DMS53 treated with DMSO at 0.1 percent for 48 hours (cell line): ENCODE measurements at regions not wholly inside any gene's neighbourhood (a gene's known extent, or its start where the extent isn't known, plus 50 kb on each side); places are given as distances from the start of the nearest gene placed in this dataset.
"Not testable (repeated sequence)": the region's sequence is repeated elsewhere in the genome, so short reads cannot be mapped to it uniquely, and the experiment has no call there.

Experiments used
- DNase-seq: peaks from one replicate; lab custom pipeline; 2025; ENCODE audit not compliant: unreplicated experiment; lab: John Stamatoyannopoulos, UW

DNA sequence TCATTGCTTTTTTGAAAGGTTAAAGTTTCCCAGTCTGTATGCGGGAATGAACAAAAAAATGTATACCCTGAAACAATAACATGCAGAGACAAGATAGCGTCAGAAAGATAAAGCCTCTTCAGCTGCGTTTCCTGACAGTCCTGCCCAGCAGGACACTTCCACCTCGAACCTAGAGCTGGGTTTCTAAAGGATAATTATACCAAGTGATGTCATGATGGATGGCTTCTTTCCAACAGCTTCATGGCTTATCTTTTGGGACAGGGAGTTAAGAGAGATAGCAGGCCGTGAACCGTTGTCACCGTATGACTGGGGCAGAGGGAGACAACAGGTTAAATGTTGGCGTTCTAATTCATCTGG, 267.6 kb upstream of the SGK1 start:
- DNase-seq = no peak

GRCh38 chr6:134584847-134585516, 267.1 kb upstream of the SGK1 start:
- DNase-seq = no peak

GRCh38 chr6:134577998-134578397, 260.1 kb upstream of the SGK1 start:
- DNase-seq = no peak

- no peak for DNase-seq
Observed at GRCh38 chr6:134575221-134575620, 257.3 kb upstream of the SGK1 start.

DNA sequence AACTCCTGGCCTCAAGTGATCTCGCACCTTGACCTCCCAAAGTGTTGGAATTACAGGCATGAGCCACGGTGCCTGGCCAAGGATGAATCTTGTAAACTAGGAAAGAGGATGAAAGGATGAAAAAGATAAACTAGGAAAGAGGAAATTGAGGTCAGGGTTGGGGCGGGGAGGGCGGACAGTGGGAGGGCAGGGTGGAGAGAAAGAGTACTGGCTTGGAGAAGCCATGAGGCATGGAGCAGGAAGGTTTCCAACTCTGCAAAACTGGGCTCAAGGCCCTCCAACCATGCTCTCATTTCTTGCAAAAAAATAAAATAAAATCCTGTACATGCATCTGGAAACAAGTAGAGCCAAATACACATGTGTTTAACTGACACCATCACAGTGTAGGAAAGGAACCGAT, 256.6 kb upstream of the SGK1 start:
- DNase-seq = no peak

GRCh38 chr6:134569996-134570395, 252.1 kb upstream of the SGK1 start:
- not testable (repeated sequence) for DNase-seq

DNA sequence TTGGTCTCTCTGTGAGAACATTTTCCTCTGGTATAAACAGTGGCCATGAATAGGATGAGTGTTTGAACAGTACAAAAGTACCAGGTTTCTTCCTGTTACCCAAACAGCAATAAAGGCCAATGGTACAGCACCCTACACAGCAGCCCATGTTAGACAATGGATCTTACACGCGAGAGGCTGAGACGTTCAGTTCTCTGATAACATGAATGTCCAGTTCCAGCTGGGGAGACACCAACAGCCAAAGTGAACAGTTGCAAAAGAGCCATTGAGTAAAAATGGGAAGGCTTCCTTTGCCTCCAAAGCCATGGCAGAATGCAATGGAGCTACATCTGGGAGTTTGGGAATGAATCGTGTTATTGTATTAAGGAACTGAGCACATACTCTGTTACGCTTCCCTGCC, 246.8 kb upstream of the SGK1 start:
- DNase-seq = peak; percentile 85

GRCh38 chr6:134560019-134560418, 242.1 kb upstream of the SGK1 start:
- DNase-seq = no peak

- DNase-seq = no peak
Observed at GRCh38 chr6:134557509-134557908, 239.6 kb upstream of the SGK1 start.

- DNase-seq = no peak
Observed at GRCh38 chr6:134555672-134556071, 237.8 kb upstream of the SGK1 start.

DNA sequence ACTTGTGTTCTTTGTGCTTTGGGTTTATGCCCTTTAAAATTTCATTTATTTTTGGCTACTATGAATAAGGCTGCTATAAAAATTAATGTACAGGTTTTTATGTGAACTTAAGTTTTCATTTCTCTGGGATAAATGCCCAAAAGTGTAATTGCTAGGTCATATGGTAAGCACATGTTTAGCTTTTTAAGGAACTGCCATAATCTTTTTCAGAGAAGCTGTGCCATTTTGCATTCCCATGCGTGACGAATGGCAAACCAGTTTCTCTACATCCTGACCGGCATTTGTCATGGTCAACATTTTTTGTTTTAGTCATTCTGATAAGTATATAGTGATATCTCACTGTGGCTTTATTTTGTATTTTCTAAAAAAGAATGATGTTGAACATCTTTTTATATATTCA, 236.0 kb upstream of the SGK1 start:
- no peak for DNase-seq

- no peak for DNase-seq
Observed at GRCh38 chr6:134551245-134551960, 233.5 kb upstream of the SGK1 start.

- no peak for DNase-seq
Observed at GRCh38 chr6:134550604-134551003, 232.7 kb upstream of the SGK1 start.

GRCh38 chr6:134549854-134550253, 231.9 kb upstream of the SGK1 start:
- no peak for DNase-seq

DNA sequence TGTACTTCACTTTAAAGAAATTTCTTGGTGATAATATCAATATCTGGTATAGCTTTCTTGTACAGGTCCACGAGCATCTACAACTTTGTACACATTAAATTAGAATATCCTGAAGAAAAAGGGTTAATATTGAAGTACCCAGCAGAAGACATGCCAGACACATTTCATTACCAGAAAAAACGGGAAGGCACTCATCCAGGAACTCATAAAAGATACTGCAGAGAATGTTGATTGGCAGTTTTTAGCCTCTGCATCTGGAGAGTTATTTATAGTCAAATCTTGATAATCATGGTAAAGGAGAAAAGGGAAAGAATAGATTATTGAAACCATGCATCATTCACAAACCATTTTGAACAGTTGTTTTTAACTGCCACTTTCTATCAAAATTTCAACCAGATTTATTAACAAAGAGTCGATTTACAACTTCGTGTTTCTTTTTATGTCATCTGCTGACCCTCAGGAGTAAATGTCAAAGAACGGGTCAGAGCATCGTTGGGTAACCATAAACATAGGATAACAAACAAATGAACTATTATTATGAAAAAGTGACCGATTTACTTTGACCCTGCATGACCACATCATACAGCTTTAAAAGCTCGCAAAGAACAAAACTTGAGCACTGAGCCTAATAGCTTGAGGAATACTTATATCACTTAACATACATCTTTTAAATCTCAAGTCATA, 229.2 kb upstream of the SGK1 start:
- DNase-seq = no peak

GRCh38 chr6:134544737-134545136, 226.8 kb upstream of the SGK1 start:
- DNase-seq = no peak

DNA sequence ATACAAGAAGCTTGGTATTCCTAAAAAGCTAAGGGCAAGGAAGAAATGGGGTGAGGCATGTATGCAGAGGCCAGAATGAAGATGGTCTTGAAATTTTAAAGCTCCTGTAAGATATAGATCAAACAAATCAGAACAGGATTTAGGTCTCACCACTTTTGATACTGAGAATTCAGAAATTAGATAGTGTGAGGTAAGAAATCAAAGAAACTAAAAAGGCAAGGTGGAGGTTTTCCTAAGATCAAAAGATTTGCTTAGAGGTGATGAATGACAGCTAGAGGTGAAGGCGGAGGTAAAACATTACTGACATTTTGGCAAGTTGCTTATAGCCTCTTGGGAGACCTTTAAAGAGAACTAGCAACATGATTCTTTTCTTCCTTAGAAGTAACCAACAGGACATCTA, 225.2 kb upstream of the SGK1 start:
- DNase-seq = no peak

DNA sequence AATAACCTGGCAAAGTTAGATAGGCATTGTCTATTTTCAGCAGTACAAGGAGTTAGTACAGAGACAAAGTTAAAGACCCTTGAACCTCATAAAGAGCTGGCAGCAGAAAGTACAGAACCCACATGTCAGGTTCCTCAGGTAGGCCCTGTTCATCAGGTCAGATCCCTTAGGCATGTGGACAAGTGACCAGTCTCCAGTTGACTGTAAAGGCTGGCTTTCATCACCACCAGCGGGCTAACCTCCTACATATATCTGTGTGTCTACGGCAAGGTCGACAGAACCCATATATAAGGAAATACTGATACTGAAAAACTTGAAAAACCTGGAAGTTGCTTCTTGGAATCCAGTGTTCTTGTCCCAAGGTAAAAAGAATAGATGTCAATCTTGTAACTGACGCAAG, 223.1 kb upstream of the SGK1 start:
- no peak for DNase-seq

DNA sequence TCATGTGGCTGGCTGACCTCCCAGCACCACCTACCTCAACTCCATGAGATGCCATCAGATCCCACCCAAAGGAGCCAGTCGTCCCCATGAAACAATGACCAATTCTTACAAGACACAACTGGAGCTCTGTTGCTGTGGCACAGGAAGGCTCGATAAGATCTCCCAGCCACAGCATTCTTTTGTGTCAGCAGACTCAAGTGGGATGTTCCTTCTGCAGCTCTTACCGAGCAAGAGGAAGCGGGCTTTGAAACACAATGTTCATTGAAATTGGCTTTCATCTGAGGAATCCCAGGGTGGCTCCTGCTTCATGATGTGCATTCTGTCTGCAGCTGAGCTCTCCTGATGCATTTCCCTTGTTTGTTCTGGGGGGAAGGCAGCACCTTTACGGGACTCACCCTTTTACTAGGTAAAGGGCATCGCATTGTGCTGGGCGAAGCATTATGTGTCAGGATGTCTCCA, 222.0 kb upstream of the SGK1 start:
- DNase-seq = no peak

GRCh38 chr6:134537765-134538164, 219.9 kb upstream of the SGK1 start:
- DNase-seq = not testable (repeated sequence)

DNA sequence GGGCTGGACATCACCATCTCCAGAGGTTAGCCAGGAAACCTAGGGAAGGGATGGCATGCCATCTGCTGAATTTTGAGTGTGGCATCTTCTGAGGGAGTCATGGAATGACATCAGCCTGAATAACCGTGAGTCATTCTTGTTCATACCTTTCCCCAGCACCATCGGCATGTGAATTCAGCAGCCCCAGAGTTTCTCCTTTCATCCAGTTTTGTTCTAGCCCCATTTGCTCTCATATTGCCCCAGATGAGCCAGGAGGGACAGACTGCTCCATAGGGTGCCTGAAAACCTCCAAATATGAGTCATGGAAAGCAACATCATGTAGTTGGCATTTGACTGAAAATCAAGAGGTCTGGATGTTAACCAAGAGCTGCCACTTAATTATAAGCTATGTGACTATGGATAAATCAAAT, 219.2 kb upstream of the SGK1 start:
- DNase-seq = peak; percentile 2

DNA sequence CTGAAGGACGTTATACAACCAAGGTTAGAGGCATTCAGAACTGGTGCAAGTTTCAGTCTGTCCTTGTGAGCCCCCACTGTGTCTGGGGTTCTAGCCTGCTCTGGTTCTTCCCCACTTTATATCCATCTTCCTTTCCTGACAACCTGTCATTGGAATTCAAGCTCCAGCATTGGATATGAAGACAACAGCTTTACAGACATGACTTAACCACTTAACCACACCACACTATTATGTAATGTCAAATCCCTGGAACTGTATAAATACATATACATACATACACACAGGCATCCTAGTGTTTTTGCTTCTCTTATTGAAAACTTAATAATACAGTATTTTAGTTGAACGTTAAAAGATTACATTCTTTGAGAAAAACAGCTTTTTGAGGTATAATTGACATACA, 217.9 kb upstream of the SGK1 start:
- DNase-seq = peak; percentile 4
